ENCODE measurements at regions not wholly inside any gene's neighbourhood (a gene's known extent, or its start where the extent isn't known, plus 50 kb on each side); places are given as distances from the start of the nearest gene placed in this dataset.
"Not testable (repeated sequence)": the region's sequence is repeated elsewhere in the genome, so short reads cannot be mapped to it uniquely, and the experiment has no call there.

DNA sequence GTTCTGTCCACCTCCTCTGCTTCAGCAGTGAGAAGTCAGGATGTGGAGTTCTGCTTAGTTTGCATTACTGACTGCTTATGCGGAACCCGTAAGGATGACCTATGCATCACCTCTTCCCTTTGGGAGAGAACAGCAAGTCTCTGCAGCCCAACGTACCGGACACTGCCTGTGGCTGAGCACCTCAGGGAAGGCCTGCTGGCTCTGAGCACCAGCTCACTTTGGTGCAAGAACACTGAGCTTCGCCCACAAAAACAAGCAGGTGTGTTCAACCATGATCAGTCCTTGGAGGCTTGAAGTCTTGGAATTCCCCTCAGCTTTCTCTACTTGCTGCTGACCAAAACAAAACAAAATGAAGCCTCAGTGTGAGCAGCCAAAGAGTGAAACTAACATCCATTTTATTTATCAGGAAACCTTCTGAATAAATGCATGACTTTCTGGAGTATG is 52.7 kb upstream of the NCK2 start:
- no peak for DNase-seq

GRCh38 chr2:105690566-105690965 is 54.1 kb upstream of the NCK2 start:
- no peak for DNase-seq

GRCh38 chr2:105689484-105689883 is 55.2 kb upstream of the NCK2 start:
- DNase-seq = no peak

GRCh38 chr2:105688946-105689345 is 55.8 kb upstream of the NCK2 start:
- DNase-seq = no peak

DNA sequence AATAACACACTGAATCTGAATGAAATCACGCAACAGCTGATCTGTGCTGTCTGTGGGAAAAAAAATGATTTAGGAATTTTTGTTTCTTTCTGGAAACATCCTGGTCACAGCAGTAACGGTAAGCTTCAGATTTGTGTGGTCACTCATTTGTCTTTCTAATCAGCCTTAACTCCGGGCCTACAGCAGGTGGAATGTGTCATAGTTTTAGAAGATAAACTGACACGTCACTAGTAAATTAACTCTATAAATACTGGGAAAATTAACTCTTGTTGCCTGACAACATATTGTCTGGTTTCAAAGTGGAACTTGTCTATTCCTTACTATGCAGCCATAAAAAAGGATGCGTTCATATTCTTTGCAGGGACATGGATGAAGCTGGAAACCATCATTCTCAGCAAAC is 58.1 kb upstream of the NCK2 start:
- DNase-seq = no peak

- DNase-seq = no peak
Observed at GRCh38 chr2:105683011-105683492, 61.7 kb upstream of the NCK2 start.

- no peak for DNase-seq
Observed at GRCh38 chr2:105682401-105682800, 62.3 kb upstream of the NCK2 start.

- DNase-seq = no peak
Observed at GRCh38 chr2:105681927-105682326, 62.8 kb upstream of the NCK2 start.

DNA sequence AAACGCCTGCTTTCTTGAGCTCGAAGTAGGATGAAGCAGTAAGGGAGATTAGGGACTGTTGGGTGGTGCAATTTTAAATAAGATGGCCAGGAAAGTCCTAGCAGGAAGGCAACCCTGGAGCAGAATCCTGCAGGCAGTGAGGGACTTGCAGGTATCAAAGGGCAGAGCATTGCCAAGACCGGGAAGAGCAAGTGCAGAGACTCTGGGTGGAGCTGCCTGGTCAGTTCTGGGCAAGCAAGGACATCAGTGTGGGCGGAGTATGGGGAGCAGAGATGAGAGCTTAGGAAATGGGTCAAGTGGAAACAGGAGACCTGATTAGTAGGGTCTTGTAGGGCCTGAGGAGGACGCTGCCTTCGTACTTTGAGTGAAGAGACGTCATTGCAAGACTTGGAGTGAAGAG is 64.4 kb upstream of the NCK2 start:
- no peak for DNase-seq

DNA sequence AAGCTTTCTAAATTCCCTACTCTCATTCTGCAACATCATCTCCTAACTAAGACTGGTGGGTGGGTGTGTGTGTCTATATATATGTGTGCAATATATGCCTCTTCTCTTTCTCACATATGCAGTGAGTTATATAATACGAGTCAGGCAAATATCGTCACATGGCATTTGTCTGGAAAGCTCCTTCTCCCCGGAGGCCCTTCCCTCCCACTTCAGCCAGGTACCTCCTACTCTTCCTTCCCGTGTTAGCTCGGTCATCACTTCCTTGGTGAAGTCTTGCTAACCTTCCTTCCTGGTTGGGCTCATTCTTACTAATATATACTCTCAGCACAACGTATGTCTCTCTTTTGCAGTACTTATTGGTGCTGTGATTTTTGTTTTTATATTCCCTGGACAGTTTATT is 66.4 kb upstream of the NCK2 start:
- DNase-seq = no peak

- no peak for DNase-seq
Observed at GRCh38 chr2:105677901-105678300, 66.8 kb upstream of the NCK2 start.

DNA sequence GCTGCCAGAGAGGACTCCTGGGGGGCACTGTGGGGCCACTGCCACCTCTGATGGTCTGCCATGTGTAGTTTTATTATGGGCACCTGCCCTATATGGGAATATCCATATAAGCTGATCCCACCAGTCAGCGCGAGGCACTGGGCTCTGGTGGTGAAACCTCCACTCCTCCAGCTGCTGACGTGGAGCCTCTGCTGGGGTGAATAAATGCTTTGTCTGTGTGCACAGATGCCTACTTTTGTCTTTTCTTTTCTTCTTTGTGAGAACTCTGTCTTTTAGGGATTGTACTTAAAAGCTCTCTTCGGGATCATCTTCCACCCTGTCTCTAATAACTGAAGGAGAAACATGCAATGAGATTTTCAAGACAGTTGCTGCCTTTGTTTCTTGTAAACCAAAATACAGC is 68.9 kb upstream of the NCK2 start:
- no peak for DNase-seq

DNA sequence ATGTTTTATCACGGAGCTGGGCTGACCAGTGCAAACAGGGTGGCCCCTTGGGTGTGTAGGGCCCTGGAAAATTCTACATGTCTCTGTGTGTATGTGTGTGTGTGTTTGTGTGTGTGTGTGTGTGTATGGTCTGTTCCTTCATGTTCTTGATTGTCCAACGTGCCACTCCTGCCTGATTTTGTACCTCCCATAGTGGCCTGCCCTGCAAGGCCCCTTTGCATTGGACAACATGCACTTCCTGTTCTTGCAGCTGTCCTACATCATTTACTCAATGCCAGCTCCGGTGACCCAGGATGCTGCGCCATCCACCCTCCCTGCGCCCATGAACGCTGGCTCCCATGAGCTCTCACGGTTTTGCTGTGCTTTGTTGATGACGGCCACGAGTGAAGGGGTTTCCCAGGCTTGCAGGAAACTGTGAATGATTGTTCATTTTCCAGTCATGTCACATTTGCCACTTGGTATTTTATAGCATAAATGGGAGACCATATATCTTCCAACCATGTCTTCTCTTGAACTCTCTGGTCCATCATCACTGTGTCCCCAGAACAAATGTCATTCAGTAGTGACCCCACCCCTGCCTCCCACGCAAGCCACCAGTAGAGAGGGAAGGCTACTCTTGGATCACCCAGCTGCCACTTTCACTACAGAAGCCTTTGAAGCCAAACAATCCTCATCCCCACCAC is 69.7 kb upstream of the NCK2 start:
- no peak for DNase-seq

DNA sequence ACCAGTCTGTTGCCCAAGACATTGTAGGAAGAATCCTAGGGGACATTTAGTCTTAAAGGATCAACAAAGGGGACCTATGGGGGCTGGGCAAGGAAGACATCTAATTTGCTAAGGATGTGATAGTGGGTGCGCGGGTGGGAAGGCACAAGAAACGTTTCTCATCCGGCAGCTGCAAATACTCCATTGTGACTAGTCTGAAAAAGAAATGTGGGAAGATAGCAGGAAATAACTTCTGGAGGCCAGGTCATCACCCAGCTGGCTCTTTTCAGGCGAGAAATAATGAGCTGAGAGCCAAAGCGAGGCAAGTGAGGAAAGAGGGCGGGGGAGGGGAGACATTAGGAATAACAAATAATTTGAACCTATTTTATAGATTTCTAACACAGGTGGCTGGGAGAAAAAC is 70.3 kb upstream of the NCK2 start:
- no peak for DNase-seq

GRCh38 chr2:105671156-105671555 is 73.6 kb upstream of the NCK2 start:
- DNase-seq = no peak

DNA sequence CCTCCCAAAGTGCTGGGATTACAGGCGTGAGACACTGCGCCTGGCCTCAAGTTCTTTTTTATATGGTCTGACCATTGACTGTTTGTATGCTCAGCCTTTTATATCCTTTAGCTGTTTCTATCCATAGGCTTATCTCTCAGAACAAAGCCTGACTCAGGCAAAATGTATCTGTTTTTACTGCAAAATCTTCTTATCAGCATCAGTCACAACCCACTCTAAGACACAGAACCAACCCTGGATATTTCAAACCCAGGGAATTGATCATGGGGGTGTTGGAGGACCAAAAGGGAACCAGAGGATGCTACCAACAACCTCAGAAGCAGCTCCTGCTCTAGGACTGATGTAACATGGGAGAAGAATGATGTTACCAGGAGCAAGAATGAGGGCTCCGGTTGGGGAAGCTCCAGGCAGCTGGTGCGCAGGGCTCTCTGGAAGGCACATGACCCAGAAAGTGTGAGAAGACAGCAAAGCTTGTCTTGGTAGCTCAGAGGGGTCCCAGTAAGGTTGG is 75.3 kb upstream of the NCK2 start:
- DNase-seq = no peak

DNA sequence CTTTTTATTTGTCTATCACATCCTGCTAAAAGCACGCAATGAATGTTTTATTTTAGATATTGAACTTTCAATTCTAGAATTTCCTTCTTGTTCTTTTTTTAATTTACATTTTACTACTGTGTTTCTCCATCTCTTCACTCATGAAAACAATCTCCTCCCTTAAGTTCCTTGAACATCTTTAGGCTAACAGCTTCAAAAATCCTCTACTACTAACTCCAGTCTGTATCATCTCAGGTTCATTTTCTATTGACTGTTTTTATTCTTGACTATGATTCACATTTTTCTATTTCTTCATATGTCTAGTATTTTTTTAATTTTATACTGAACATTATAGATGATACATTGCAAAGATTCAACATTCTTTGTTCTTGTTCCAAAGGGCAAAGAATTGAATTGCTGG is 79.2 kb upstream of the NCK2 start:
- DNase-seq = no peak

DNA sequence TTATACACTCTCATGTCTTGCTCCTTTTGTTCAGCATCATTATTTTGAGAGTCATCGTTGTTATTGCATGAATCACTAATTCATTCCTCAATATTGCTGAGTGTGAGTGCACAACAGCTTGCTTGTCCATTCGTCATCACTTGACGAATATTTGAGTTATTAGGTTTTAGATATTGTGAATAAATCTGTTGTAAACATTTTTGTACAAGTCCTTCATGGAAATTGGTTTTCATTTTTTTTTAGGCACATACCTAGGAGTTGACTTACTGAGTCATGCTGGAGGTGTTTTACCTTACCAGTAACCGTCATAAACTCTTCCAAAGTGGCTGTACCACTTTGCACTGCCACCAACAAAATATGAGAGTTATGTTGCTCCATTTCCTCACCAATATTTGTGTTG is 84.2 kb upstream of the NCK2 start:
- DNase-seq = no peak

DNA sequence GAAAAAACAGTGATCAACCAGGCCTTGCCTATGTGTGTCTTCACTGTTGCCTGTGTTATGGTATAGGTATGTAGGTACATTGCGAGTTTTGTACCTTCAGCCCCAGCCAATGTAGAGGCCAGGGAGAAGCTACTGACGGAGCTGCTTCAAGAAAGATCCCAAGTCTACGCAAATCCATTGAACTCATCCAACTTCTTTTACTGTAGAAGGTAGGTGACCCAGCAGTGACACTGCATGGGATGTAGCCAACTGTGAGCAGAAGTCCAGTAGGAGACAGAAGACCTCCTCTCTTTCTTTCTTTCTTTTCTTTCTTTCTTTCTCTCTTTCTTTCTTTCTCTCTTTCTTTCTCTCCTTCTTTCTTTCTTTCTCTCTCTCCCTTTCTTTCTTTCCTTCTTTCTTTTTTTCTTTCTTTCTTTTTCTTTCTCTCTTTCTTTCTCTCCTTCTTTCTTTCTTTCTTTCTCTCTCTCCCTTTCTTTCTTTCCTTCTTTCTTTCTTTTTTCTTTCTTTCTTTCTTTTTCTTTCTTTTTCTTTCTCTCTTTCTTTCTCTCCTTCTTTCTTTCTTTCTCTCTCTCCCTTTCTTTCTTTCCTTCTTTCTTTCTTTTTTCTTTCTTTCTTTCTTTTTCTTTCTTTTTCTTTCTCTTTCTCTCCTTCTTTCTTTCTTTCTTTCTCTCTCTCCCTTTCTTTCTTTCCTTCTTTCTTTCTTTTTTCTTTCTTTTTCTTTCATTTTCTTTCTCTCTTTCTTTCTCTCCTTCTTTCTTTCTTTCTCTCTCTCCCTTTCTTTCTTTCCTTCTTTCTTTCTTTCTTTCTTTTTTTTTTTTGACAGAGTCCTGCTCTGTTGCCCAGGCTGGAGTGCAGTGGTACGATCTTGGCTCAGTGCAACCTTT is 88.7 kb upstream of the NCK2 start:
- not testable (repeated sequence) for DNase-seq

DNA sequence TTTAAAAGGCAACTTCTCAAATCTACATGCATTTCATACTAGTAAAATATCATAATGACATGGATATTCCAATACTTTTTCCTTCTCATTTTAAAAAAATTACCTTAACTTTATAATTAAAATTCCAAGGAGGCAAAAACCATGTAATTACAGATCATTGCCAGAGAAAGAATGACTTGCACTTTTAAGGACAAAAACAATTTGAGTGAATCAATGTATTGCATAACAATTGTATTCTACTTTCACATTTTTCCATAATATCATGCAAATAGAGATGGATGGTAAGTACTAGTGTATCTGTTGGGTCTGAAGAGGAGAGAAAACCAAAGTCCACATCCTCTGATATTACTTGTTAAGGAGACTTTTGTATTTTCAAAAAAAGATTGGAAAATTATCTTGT is 89.5 kb upstream of the NCK2 start:
- no peak for DNase-seq

DNA sequence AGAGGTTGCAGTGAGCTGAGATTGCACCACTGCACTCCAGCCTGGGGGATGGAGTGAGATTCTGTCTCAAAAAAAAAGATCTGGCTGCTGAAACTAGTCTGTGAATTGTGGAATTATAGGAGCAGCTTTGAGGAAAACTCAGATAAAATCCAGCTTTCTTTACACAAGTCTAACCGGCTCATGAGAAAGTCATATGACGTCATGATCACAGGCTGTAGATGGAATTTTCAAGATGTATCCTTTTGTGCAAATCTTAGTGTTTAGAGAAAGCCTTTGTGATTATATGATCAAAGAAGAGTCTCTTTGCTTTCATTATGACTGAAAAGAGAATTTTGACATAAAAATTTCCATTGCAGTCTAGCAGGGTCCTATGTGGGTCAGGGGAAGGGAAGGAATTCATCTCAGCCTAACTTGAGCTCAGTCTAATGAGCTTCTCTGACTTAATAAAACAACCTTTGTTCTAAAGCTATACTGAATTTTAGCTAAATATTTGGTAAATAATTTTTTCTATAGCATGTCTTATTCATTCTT is 90.2 kb upstream of the NCK2 start:
- no peak for DNase-seq

- DNase-seq = no peak
Observed at GRCh38 chr2:105653302-105653701, 91.4 kb upstream of the NCK2 start.

DNA sequence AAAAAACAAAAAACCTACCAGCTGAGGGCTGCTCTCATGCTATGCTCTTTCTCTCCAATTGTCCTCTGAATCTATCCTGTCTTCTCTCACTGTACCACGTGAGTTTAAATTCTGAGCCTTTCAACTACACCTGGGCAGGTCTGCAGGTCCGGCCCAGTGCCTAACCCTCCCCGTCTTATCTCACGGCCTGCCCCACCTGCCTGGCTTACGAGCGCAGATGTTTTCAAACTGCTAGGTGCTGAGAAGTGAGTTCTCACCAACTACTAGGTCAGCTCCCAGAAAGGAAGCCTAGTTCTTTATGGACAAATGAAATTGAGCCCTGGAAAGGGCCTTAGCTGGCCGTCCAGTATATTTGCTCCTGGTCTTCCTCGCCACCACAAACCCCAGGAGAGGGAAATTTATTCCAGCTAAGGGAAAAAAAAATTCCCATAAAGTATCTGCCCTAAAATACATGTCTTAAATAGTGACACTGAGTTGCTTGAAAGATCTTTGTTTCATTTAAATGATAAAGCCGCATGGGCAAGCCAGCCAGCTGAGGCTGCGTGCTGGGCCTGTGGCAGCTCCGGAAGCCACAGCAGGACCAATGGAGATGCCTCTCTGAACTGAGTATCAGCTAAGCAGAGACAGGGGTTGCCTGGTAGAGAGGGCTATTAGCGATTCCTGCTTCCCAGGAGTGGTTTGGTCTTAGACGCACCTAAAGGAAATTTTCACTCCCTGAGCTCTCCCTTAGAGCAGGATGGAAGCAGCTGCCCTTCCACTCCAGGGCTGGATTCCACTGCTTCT is 92.5 kb upstream of the NCK2 start:
- DNase-seq = no peak
